ENCODE measurements at regions not wholly inside any gene's neighbourhood (a gene's known extent, or its start where the extent isn't known, plus 50 kb on each side); places are given as distances from the start of the nearest gene placed in this dataset.
"Not testable (repeated sequence)": the region's sequence is repeated elsewhere in the genome, so short reads cannot be mapped to it uniquely, and the experiment has no call there.

DNA sequence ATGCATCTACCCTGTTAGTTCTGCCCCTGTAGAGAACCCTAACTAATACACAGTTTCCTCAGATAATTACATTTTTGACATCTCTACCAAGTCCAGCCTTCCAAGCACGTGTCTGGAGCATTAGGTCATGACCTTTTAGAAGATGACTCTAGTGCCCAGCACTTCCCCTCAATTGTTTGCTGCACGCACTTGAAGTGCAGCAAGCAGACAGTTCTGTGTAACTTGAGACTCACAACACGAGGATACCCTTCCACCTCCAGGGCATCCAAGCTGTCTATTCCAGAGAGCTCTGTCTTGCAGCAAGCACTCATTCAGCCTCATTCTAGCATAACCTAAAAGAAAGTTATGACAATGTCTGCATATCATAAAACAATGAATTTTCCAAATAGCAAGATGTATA, 1410.5 kb upstream of the CDH18 start:
- Histone ChIP-seq H3K4me3 (ENCODE audit: insufficient read depth, low read depth, low read length) (no peak overlapping the region), H2AFZ (ENCODE audit: low read depth, low read length) (no peak overlapping the region), H3K36me3 (ENCODE audit: insufficient read depth, low read length) (no peaks in the 10 kb centered on the region), H3K4me2 (ENCODE audit: low read length) (no peak overlapping the region), H3K9me3 (ENCODE audit: insufficient read depth, low read depth, low read length) (no peaks in the 10 kb centered on the region), H4K20me1 (ENCODE audit: insufficient read depth, low read length) (no peaks in the 10 kb centered on the region), H3K4me1 (ENCODE audit: insufficient read depth, low read length) (no peaks in the 10 kb centered on the region), H3K27ac (ENCODE audit: low read depth, low read length) (no peak overlapping the region), H3K27me3 (ENCODE audit: insufficient read depth, low read length) (no peaks in the 10 kb centered on the region), H3K9ac (ENCODE audit: low read length) (no peak overlapping the region), H3K79me2 (ENCODE audit: insufficient read depth, low read length) (no peaks in the 10 kb centered on the region)
- FAIRE-seq (no peak), DNase-seq (ENCODE audit: low read depth) (no peak)
- no peaks in the 10 kb centered on the region for H3K27me3 Mint-ChIP-seq (ENCODE audit: low read depth, unreplicated experiment)
- no peaks in the 10 kb centered on the region for H3K36me3 Mint-ChIP-seq (ENCODE audit: low read depth, unreplicated experiment)
- no peak overlapping the region for H3K4me3 Mint-ChIP-seq (ENCODE audit: unreplicated experiment)
- peaks cover 4% of the 10 kb centered on the region for H3K4me1 Mint-ChIP-seq (ENCODE audit: low read depth, unreplicated experiment)
- no peaks in the 10 kb centered on the region for H3K9me3 Mint-ChIP-seq (ENCODE audit: unreplicated experiment)
- no peak overlapping the region for H3K27ac Mint-ChIP-seq (ENCODE audit: unreplicated experiment)
- no peak for TF ChIP-seq EZH2 (IDR thresholded peaks at IDR 0.05; ENCODE audit: insufficient read depth, low read length)
- TF ChIP-seq, protein P1, sequence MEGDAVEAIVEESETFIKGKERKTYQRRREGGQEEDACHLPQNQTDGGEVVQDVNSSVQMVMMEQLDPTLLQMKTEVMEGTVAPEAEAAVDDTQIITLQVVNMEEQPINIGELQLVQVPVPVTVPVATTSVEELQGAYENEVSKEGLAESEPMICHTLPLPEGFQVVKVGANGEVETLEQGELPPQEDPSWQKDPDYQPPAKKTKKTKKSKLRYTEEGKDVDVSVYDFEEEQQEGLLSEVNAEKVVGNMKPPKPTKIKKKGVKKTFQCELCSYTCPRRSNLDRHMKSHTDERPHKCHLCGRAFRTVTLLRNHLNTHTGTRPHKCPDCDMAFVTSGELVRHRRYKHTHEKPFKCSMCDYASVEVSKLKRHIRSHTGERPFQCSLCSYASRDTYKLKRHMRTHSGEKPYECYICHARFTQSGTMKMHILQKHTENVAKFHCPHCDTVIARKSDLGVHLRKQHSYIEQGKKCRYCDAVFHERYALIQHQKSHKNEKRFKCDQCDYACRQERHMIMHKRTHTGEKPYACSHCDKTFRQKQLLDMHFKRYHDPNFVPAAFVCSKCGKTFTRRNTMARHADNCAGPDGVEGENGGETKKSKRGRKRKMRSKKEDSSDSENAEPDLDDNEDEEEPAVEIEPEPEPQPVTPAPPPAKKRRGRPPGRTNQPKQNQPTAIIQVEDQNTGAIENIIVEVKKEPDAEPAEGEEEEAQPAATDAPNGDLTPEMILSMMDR (IDR thresholded peaks at IDR 0.05; ENCODE audit: insufficient read depth, low read depth, low read length), result no peak

DNA sequence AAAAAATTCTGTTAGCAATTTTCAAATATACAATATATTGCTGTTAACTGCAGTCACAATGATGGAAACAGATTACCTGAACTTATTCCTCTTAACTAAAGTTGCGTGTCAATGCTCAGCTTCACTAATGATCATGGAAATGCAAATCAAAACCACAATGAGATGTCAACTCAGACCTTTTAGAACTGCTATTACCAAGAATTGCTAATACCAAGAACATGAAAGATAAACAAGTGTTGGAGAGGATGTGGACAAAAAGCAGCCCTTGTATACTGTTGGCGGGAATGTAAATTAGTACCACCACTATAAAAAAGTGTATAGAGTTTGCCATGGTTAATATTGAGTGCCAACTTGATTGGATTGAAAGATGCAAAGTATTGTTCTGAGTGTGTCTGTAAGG, 1409.7 kb upstream of the CDH18 start:
- DNase-seq (ENCODE audit: low read depth) (no peak), FAIRE-seq (no peak)
- TF ChIP-seq, protein P1 (IDR thresholded peaks at IDR 0.05; ENCODE audit: insufficient read depth, low read depth, low read length), result no peak
- no peak for TF ChIP-seq EZH2 (IDR thresholded peaks at IDR 0.05; ENCODE audit: insufficient read depth, low read length)
- no peaks in the 10 kb centered on the region for H3K27me3 ChIP-seq (ENCODE audit: insufficient read depth, low read length)
- H3K79me2 ChIP-seq (ENCODE audit: insufficient read depth, low read length), result no peaks in the 10 kb centered on the region
- no peaks in the 10 kb centered on the region for H3K36me3 Mint-ChIP-seq (ENCODE audit: low read depth, unreplicated experiment)
- H3K9ac ChIP-seq (ENCODE audit: low read length), result no peak overlapping the region
- no peak overlapping the region for H3K4me3 Mint-ChIP-seq (ENCODE audit: unreplicated experiment)
- no peaks in the 10 kb centered on the region for H4K20me1 ChIP-seq (ENCODE audit: insufficient read depth, low read length)
- peaks cover 4% of the 10 kb centered on the region for H3K4me1 Mint-ChIP-seq (ENCODE audit: low read depth, unreplicated experiment)
- H3K27ac Mint-ChIP-seq (ENCODE audit: unreplicated experiment), result no peak overlapping the region
- no peak overlapping the region for H2AFZ ChIP-seq (ENCODE audit: low read depth, low read length)
- no peaks in the 10 kb centered on the region for H3K9me3 ChIP-seq (ENCODE audit: insufficient read depth, low read depth, low read length)
- H3K36me3 ChIP-seq (ENCODE audit: insufficient read depth, low read length), result no peaks in the 10 kb centered on the region
- H3K4me3 ChIP-seq (ENCODE audit: insufficient read depth, low read depth, low read length), result no peak overlapping the region
- H3K27ac ChIP-seq (ENCODE audit: low read depth, low read length), result no peak overlapping the region
- H3K9me3 Mint-ChIP-seq (ENCODE audit: unreplicated experiment), result no peaks in the 10 kb centered on the region
- no peaks in the 10 kb centered on the region for H3K4me1 ChIP-seq (ENCODE audit: insufficient read depth, low read length)
- H3K4me2 ChIP-seq (ENCODE audit: low read length), result no peak overlapping the region
- no peaks in the 10 kb centered on the region for H3K27me3 Mint-ChIP-seq (ENCODE audit: low read depth, unreplicated experiment)

- H3K4me3 ChIP-seq (ENCODE audit: insufficient read depth, low read depth, low read length), result no peak overlapping the region
- no peak overlapping the region for H3K4me2 ChIP-seq (ENCODE audit: low read length)
- no peaks in the 10 kb centered on the region for H3K4me1 Mint-ChIP-seq (ENCODE audit: low read depth, unreplicated experiment)
- no peaks in the 10 kb centered on the region for H3K27me3 ChIP-seq (ENCODE audit: insufficient read depth, low read length)
- H2AFZ ChIP-seq (ENCODE audit: low read depth, low read length), result no peak overlapping the region
- H4K20me1 ChIP-seq (ENCODE audit: insufficient read depth, low read length), result no peaks in the 10 kb centered on the region
- H3K4me3 Mint-ChIP-seq (ENCODE audit: unreplicated experiment), result no peak overlapping the region
- no peaks in the 10 kb centered on the region for H3K9me3 Mint-ChIP-seq (ENCODE audit: unreplicated experiment)
- DNase-seq (ENCODE audit: low read depth), result no peak
- H3K27ac Mint-ChIP-seq (ENCODE audit: unreplicated experiment), result no peak overlapping the region
- TF ChIP-seq, protein P1 (IDR thresholded peaks at IDR 0.05; ENCODE audit: insufficient read depth, low read depth, low read length), result no peak
- no peak for TF ChIP-seq EZH2 (IDR thresholded peaks at IDR 0.05; ENCODE audit: insufficient read depth, low read length)
- H3K36me3 ChIP-seq (ENCODE audit: insufficient read depth, low read length), result no peaks in the 10 kb centered on the region
- no peaks in the 10 kb centered on the region for H3K36me3 Mint-ChIP-seq (ENCODE audit: low read depth, unreplicated experiment)
- no peak overlapping the region for H3K27ac ChIP-seq (ENCODE audit: low read depth, low read length)
- H3K9ac ChIP-seq (ENCODE audit: low read length), result no peak overlapping the region
- H3K9me3 ChIP-seq (ENCODE audit: insufficient read depth, low read depth, low read length), result no peaks in the 10 kb centered on the region
- no peak for FAIRE-seq
- no peaks in the 10 kb centered on the region for H3K4me1 ChIP-seq (ENCODE audit: insufficient read depth, low read length)
- H3K79me2 ChIP-seq (ENCODE audit: insufficient read depth, low read length), result no peaks in the 10 kb centered on the region
- no peaks in the 10 kb centered on the region for H3K27me3 Mint-ChIP-seq (ENCODE audit: low read depth, unreplicated experiment)
Measured at GRCh38 chr5:21391506-21391905, 1403.5 kb upstream of the CDH18 start.

- H3K27ac ChIP-seq (ENCODE audit: low read depth, low read length); FAIRE-seq; H3K36me3 Mint-ChIP-seq (ENCODE audit: low read depth, unreplicated experiment); H3K27me3 ChIP-seq (ENCODE audit: insufficient read depth, low read length); H3K27ac Mint-ChIP-seq (ENCODE audit: unreplicated experiment); H3K4me3 ChIP-seq (ENCODE audit: insufficient read depth, low read depth, low read length); H3K4me1 Mint-ChIP-seq (ENCODE audit: low read depth, unreplicated experiment); H3K4me1 ChIP-seq (ENCODE audit: insufficient read depth, low read length); H3K9me3 ChIP-seq (ENCODE audit: insufficient read depth, low read depth, low read length); H3K4me3 Mint-ChIP-seq (ENCODE audit: unreplicated experiment); H3K9me3 Mint-ChIP-seq (ENCODE audit: unreplicated experiment); H2AFZ ChIP-seq (ENCODE audit: low read depth, low read length); H4K20me1 ChIP-seq (ENCODE audit: insufficient read depth, low read length); H3K79me2 ChIP-seq (ENCODE audit: insufficient read depth, low read length); H3K36me3 ChIP-seq (ENCODE audit: insufficient read depth, low read length); DNase-seq (ENCODE audit: low read depth); H3K27me3 Mint-ChIP-seq (ENCODE audit: low read depth, unreplicated experiment); H3K9ac ChIP-seq (ENCODE audit: low read length); H3K4me2 ChIP-seq (ENCODE audit: low read length): not testable (repeated sequence)
Measured at GRCh38 chr5:21360754-21361153, 1372.8 kb upstream of the CDH18 start.
